ENCODE measurements at regions not wholly inside any gene's neighbourhood (a gene's known extent, or its start where the extent isn't known, plus 50 kb on each side); places are given as distances from the start of the nearest gene placed in this dataset.
"Not testable (repeated sequence)": the region's sequence is repeated elsewhere in the genome, so short reads cannot be mapped to it uniquely, and the experiment has no call there.

DNA sequence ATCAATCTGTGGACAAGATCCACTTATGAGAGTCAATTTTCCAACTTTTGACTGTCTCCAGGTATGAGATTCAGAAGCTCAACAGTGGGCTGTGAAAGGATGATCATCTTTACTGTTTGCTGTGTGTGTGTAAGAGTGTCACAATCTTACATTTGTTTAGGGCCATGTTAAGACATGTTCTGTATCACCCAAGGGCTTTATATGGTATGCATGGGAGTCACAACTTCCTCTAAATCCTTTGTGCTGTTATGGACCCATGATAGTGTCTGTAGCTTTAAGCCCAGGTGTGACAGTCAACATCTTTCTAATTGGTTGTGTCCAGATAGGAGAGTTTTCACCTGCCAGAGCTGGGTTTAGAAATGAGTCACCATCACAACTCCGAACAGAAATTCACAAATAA is 70.2 kb downstream of the ZNF726 start:
- not testable (repeated sequence) for DNase-seq (ENCODE audit: low read depth)

DNA sequence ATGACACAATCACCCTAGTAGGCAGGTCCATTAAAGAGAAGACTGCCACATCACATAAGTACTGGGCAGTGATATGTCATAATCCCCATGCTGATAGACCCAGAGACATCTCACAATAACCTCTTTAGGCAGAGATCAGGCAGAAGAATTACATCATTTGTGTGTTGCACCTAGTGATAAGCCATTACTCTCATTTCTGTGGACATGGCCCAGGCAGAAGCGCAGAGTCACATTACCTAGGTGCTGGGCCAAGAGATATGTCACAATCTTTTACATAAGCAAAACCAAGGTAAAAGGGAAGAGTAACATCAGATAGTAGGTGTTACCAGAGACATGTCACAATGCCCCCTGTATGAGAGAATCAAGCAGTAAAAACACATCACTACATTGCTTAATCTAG is 71.9 kb downstream of the ZNF726 start:
- DNase-seq (ENCODE audit: low read depth), result no peak

DNA sequence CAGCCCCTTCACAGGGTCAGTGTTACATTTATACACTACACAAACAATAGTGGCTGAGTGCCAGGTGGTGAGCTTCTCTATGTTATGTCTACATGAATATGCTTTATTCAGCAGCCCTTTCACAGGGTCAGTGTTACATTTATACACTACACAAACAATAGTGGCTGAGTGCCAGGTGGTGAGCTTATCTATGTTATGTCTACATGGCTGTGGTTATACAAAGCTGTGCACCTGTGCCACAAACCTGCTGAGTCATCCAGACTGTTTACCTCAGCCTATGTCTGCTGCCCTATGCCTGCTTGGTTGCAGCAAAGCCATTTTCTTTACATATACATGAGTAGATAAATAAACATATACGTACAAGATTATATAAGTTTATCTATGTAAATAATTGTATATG is 76.5 kb downstream of the ZNF726 start:
- no peak for DNase-seq (ENCODE audit: low read depth)

DNA sequence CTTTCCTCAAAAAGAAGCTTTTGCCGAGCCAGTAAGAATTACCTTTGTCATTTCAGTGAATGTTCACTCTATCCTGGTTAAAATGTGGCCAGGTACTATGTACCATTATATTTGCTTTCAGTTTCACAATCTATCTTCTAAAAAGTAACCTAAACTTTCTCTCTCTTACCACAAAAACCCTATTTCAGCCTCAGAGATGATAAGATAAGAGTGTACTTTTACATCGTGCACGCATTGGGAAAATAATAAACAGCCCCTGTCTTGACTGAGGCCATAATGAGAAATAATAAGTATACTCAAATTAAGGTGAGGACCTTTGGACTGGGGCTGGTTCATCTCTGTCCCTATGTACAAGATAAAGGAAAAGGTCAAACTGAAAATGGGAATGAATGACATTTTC is 77.7 kb downstream of the ZNF726 start:
- DNase-seq (ENCODE audit: low read depth), result no peak

DNA sequence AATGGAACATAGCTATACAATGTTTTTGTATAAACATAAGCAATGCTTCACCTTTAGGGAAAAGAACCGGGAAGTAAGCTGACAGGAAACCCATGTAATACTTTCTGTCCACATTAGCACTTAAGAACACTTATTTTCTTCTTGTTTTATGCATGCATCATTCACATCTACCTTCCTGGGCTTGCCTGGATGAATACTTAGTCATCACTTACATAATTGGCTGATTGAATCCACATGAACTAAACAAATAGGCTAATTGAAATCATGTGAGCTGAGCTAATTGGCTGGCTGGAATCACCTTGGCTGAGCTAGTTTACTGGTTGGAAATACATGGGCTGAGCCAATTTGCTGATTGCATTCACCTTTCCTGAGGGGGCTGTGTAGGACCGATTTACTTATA is 78.8 kb downstream of the ZNF726 start:
- DNase-seq (ENCODE audit: low read depth), result no peak

DNA sequence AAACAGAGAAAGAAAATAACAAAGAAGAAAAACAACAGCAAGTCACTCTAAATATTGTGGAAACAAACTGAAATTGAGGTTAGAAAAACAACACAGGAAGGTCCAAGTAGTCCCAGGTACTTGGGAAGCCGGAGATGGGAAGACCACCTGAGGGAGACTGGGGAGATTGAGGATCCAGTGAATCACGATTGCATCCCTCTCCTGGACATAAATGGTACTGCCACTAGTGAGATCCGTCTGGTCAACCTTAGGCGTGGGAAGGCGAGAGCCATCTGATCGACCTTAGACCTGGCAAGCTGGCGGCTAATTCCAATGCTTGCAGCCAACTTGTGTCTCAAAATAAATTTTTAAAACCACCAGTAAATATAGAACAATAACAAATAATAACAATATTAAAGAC is 81.9 kb downstream of the ZNF726 start:
- no peak for DNase-seq (ENCODE audit: low read depth)

DNA sequence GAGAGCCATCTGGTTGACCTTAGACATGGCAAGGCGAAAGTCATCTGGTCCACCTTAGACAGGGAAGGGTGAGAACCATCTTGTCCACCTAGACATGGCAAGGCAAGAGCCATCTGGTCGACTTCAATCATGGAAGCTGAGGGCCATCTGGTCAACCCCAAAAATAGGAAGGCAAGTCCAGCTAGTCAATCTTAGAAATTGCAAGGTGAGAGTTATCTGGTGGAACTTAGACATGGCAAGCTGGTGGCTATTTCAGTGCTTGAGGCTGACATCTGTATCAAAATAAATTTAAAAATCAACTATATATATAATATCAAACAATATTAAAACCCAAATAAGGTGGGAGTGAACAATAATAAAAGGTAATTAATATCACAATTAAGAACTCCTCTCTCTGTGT is 83.9 kb downstream of the ZNF726 start:
- no peak for DNase-seq (ENCODE audit: low read depth)

DNA sequence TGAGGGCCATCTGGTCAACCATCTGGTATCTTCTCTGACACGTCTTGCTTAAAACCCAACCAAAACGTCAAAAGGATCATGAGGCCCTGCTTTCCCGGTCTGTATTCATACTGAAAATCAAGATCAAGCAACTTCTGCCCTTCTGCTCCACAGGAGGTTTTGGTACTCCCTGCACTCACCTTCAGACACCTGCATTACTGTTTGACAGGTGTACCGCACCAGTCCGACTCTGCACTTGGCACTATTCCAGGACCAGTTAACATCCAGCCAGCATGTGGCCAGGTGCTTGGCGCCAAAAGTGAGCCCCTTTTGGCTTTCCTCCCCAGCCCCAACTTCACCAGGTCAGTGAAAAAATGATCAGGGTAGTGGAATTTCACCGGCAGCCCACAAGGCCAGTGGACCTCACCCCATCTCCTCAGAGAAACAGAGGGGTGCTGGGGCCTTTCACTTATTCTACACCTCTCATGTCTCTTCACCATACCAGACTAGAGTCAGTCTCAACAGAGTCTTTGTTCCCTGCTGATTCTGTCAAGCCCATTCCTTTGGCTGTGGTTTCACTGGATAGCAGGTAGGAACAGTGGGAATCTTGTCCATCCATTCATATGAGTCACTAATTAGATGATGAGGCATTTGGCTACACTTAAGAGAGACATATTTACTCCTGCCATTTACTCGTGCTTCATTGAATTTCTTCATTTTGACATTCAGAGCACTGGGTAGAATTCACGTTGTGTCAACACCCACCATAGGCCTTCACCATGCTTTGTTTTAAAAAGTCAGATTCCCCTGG is 85.3 kb downstream of the ZNF726 start:
- no peak for DNase-seq (ENCODE audit: low read depth)

DNA sequence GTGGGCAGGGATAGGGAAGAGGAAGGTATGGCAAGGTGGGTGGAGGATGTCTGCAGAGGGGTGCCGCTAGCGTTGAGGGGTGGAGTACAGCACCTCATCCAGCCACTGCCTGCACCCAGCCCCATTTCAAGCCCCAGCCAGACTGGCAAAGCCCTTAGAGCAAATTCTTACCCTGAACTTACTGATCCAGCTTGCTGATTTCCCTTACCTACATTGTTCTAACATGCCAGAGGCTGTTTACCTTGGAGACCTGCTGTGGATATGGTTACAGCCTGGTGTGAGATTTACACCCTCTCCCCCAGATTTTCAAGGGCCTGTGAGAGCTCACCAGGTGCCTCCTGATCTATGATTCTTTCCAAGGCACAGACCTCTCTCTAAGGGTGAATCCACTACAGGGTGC is 86.0 kb downstream of the ZNF726 start:
- DNase-seq (ENCODE audit: low read depth), result no peak

DNA sequence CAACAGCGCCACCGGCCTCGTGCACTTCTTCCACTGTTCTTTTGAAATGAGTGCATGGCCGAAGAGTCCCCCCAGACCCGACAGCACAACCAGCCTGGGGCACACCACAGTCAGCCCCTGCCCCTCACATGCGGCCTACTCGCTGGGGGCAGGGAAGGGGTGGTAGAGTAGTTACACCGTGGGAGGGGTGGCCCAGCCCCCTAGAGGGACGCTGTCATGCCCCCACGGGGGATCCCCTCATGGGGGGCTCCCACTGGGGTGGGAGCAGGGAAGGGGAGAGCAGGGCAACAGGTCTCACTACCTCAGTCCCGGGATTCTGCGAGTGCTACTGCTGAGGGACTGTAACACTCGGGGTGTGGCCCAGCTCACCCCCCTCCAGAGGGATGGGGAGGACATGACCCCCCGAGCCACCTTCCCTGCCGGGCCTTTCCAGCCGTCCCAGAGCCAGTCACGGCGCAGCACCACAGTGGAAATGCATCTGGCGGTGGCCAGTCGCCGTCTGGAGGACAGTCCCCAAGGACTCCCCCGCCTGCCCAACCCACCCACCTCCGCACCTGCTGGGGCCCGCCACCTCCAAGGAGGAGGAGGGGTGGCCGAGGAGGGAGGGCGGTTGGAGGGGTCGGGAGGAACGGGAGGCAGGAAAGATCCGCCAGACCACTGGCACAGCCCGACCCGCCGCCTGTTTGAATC is 84.6 kb upstream of the ZNF254 start:
- DNase-seq (ENCODE audit: low read depth), result no peak

DNA sequence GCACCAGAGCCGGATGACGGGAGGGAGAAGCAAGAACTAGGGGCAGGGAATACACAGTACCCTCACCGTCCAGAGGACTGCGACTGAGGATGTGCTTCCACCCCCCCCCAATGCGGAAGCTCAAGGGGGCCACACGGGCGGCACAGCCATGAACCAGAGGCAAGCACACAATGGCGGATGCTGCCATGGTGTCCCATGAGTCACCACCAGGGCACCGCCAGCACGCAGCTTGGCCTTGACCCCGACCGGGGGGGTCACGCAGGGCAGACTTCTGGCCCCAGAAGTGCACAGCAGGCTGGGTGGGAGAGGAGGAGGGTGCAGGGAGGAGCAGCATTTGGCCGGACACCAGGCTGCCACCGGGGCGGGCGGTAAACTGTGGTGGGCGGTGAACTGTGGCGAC is 83.5 kb upstream of the ZNF254 start:
- no peak for DNase-seq (ENCODE audit: low read depth)

DNA sequence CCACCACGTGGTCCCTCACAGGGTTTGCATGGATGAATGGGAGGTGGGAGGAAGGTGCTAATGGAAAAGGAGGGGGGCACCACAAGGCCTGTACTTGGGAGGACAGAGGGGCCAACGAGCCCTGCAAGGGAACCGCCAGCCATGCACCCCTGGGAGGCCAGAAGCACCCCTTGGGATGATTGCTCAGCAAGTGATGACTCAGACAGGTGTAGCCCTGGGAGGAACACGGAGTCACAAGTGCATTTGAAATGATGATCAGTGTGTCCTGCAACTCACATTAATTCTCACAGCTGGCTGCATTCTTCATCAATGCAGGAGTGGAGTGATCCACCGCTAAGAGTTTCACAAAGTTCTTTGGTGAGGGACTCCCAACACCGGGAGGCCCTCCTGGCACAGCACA is 82.8 kb upstream of the ZNF254 start:
- no peak for DNase-seq (ENCODE audit: low read depth)

DNA sequence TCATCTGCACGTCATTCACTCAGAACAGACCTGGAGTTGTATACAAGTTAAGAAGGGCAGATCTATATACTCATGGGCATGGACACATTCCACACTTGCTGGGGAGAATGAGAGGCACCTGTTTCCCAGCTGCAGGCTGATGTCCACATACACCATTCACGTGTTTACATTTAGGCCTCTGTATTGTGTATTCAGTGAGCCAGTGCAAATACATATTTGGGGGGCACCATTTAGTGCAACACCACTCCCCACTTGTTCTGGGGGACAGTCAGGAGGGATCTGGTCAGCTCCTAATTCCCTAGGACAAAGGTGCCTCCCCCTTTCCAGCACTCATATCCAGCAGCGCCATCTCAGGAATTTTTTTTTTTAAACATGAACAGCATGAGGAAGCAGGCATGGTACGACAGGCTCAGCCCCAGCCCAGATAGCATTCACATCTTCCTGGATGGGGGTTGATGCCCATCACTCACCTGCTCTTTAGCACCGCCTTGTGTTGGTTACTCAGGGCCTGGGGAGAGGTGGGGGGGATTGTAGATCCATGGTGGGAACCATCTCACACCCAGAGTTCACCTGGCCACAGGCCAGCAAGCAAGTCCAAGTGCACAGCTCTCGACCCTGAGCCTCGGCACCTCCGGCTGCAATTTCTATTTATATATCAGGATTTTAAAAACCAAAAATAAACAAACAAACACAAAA is 56.9 kb upstream of the ZNF254 start:
- no peak for DNase-seq (ENCODE audit: low read depth)

DNA sequence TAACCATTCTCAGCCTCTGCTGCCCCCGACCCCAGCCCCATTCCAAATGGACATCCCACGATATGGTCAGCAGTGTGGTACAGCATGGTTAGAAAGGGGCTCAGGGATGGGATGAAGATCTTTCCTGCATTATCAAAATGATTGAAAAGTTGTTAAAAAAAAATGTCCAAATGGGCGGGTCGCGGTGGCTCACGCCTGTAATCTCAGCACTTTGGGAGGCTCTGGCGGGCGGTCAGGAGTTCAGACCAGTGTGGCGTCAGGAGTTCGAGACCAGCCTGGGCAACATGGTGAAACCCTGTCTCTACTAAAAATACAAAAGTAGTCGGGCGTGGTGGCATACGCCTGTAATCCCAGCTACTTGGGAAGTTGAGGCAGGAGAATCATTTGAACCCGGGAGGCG is 54.3 kb upstream of the ZNF254 start:
- no peak for DNase-seq (ENCODE audit: low read depth)

DNA sequence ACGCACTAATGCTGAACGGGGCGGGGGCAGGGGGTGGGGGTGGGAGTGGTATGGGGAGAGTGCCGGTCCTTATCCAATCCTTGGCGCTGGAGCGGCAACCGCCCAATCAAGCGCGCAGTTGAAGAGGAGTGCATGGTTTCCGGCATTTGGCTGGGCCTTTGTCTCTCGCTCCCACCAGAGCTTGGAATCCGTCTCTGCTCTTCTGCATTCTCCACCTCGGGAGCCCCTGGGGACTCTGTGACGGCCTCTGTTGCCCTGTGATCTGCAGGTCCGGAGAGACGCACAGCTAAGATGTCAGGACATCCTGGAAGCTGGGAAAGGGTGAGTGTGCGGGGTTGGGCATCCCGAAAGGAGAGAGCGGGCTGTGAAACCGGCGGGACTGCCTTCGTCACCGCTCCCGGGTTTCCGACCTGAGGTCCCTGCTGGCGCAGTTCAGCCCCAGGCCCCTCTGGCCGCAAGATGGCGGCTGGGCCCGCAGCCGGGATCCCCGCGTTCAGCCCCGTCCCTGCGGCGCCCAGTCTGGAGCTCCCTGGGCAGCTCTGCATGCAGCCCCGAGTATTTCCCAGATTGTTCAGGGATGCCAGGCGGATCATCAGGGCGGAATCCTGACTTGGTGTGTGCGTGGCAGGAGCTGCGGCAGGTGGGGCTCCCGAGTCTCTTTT is 53.6 kb upstream of the ZNF254 start:
- peak; percentile 70 for DNase-seq (ENCODE audit: low read depth)

DNA sequence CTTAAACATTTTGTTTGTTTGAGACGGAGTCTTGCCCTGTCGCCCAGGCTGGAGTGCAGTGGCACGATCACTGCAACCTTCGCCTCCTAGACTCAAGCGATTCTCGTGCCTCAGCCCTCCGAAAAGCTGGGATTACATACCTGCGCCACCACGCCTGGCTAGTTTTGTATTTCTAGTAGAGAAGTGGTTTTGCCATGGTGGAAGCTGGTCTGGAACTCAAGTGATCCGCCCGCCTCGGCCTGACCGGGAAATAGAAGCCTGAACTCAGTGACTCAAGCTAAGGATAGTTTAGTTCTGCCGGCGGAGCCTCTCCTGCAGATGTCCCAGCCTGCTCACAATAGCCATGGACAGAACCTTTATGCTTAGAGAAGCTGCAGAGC is 53.0 kb upstream of the ZNF254 start:
- DNase-seq (ENCODE audit: low read depth), result peak; percentile 29

DNA sequence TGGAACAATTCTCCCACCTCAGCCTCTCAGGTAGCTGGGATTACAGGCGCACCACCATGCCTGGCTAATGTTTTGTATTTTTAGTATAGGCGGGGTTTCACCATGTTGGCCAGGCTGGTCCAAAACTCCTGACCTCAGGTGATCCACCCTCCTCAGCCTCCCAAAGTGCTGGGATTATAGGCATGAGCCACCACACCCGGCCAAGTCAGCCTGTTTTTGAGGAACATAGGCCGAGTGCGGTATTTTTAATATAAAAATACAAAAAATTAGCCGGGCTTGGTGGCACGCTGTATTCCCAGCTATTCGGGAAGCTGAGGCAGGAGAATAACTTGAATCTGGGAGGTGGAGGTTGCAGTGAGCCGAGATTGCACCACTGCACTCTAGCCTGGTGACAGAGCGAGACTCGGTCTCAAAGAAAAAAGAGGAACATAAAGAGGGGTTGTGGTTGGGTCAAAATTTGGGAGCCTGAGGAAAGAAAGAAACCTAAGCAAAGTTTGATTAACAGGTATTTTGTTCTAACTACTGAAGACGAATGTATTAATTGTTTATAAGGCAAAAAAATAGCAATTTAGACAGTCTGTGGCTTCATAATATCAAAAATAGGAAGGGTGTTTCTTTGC is 51.6 kb upstream of the ZNF254 start:
- DNase-seq (ENCODE audit: low read depth), result not testable (repeated sequence)

Data from HS-27A (cell line).